ENCODE measurements at regions not wholly inside any gene's neighbourhood (a gene's known extent, or its start where the extent isn't known, plus 50 kb on each side); places are given as distances from the start of the nearest gene placed in this dataset.
"Not testable (repeated sequence)": the region's sequence is repeated elsewhere in the genome, so short reads cannot be mapped to it uniquely, and the experiment has no call there.

DNA sequence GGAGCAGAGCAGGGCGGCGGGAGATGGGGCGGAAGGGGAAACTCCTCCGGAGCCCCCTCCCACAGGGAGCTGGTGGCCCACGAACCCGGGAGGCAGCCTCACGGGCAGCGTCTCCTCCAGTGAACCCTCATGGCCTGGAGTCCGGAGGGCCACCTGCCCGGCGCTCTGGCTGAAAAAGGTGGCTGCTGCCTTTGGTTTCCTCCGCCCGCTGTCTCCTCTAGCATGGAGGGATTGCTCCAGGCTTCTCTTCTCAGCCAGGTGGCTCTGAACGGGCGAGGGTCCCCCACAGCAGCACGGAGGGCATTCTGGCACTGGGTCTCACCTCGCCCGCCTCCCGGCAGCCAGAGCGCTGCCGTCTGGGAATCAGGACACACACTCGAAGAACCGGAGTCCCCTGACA is 177.3 kb upstream of the PFKP start:
- no peak for DNase-seq (ENCODE audit: extremely low spot score, unreplicated experiment)
- no peaks in the 10 kb centered on the region for H3K9me3 Mint-ChIP-seq
- TF ChIP-seq, protein P1, sequence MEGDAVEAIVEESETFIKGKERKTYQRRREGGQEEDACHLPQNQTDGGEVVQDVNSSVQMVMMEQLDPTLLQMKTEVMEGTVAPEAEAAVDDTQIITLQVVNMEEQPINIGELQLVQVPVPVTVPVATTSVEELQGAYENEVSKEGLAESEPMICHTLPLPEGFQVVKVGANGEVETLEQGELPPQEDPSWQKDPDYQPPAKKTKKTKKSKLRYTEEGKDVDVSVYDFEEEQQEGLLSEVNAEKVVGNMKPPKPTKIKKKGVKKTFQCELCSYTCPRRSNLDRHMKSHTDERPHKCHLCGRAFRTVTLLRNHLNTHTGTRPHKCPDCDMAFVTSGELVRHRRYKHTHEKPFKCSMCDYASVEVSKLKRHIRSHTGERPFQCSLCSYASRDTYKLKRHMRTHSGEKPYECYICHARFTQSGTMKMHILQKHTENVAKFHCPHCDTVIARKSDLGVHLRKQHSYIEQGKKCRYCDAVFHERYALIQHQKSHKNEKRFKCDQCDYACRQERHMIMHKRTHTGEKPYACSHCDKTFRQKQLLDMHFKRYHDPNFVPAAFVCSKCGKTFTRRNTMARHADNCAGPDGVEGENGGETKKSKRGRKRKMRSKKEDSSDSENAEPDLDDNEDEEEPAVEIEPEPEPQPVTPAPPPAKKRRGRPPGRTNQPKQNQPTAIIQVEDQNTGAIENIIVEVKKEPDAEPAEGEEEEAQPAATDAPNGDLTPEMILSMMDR (conservative IDR thresholded peaks at IDR 0.05) = no peak
- H3K27ac Mint-ChIP-seq = no peak overlapping the region
- H3K27me3 Mint-ChIP-seq = peaks cover 48% of the 10 kb centered on the region
- H3K36me3 Mint-ChIP-seq = no peaks in the 10 kb centered on the region
- no peaks in the 10 kb centered on the region for H3K4me1 Mint-ChIP-seq (ENCODE audit: unreplicated experiment)
- H3K4me3 Mint-ChIP-seq = no peak overlapping the region

DNA sequence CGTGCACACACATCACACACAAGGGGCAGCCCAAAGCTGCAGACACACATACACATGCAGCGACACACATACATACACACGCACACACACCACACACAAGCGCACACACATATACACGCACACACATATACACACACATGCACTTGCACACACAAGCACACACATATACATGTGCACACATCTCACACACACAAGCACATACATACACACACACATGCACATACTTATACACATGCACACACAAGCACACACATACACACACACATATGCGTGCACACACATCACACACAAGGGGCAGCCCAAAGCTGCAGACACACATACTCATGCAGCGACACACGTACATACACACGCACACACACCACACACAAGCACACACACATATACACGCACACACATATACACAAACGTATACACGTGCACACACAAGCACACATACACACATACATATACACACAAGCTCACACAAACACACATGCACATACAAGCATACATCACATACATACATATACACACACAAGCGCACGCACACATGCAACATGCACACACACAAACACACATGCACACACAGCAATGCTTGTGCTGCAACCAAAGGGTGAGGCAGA is 178.8 kb upstream of the PFKP start:
- peaks cover 46% of the 10 kb centered on the region for H3K27me3 Mint-ChIP-seq

DNA sequence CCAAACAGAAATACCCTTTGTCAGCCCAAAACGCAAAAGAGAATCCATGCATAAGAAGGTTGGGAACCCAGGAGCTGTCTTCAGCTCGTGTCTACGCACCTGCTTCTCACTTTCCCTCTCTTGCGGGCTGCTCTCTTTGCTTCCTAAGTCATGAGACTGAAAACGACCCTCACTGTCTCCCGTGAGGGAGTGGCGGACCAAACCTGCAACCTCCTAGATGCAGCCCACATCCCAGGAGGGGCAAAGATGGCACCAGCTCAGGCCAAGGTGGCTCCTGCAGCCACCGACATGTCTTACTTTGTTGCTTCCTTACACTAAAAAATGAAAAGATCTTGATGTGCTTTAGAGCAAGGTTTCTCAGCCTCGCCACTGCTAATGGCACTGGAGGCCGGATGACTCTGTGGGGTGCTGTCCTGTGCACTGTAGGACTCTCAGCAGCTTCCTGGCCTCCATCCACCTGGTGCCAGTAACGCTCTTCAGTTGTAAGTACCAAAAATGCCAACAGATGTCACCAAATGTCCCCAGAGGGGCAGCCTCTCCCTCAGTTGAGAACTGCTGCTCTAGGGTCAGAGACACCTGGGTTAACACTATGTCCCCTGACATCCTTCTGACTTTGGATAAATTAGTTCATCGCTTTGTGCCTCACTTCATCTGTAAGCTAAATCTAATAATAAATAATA is 179.8 kb upstream of the PFKP start:
- Mint-ChIP-seq H3K36me3 (peaks cover 1% of the 10 kb centered on the region), H3K27me3 (peaks cover 45% of the 10 kb centered on the region), H3K27ac (no peak overlapping the region), H3K9me3 (no peaks in the 10 kb centered on the region), H3K4me3 (no peak overlapping the region), H3K4me1 (ENCODE audit: unreplicated experiment) (peaks cover 3% of the 10 kb centered on the region)
- DNase-seq (ENCODE audit: extremely low spot score, unreplicated experiment) = no peak
- TF ChIP-seq, protein P1 (conservative IDR thresholded peaks at IDR 0.05) = no peak

More for the DNA sequence above, 178.8 kb upstream of the PFKP start:
- TF ChIP-seq, protein P1 (conservative IDR thresholded peaks at IDR 0.05) = no peak
- Mint-ChIP-seq H3K9me3 (no peaks in the 10 kb centered on the region), H3K4me3 (no peak overlapping the region), H3K27ac (no peak overlapping the region), H3K36me3 (no peaks in the 10 kb centered on the region), H3K4me1 (ENCODE audit: unreplicated experiment) (no peaks in the 10 kb centered on the region)
- no peak for DNase-seq (ENCODE audit: extremely low spot score, unreplicated experiment)

DNA sequence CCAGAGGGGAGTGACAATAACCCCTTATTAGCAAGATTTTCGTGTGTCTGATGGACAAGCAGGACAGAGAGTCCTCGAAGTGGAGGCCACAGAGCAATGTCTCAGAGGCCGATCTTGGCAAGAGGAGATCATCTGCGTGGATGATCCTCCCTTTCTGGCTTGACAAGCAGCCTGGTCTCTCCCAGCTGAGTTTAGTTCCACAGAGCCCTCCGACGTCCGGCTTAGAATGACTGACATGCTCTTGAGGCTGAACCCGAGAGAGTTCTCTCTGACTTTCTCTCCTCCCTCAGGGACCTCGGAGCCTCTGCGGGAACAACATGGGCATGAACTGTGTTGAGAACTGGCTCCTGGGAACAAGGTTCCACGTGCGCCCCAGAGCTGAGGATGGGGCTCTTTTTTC is 180.7 kb upstream of the PFKP start:
- Mint-ChIP-seq H3K9me3 (no peaks in the 10 kb centered on the region), H3K27me3 (peaks cover 48% of the 10 kb centered on the region), H3K4me3 (no peak overlapping the region), H3K4me1 (ENCODE audit: unreplicated experiment) (peaks cover 9% of the 10 kb centered on the region), H3K36me3 (peaks cover 3% of the 10 kb centered on the region), H3K27ac (no peak overlapping the region)
- no peak for DNase-seq (ENCODE audit: extremely low spot score, unreplicated experiment)
- TF ChIP-seq, protein P1 (conservative IDR thresholded peaks at IDR 0.05) = no peak

DNA sequence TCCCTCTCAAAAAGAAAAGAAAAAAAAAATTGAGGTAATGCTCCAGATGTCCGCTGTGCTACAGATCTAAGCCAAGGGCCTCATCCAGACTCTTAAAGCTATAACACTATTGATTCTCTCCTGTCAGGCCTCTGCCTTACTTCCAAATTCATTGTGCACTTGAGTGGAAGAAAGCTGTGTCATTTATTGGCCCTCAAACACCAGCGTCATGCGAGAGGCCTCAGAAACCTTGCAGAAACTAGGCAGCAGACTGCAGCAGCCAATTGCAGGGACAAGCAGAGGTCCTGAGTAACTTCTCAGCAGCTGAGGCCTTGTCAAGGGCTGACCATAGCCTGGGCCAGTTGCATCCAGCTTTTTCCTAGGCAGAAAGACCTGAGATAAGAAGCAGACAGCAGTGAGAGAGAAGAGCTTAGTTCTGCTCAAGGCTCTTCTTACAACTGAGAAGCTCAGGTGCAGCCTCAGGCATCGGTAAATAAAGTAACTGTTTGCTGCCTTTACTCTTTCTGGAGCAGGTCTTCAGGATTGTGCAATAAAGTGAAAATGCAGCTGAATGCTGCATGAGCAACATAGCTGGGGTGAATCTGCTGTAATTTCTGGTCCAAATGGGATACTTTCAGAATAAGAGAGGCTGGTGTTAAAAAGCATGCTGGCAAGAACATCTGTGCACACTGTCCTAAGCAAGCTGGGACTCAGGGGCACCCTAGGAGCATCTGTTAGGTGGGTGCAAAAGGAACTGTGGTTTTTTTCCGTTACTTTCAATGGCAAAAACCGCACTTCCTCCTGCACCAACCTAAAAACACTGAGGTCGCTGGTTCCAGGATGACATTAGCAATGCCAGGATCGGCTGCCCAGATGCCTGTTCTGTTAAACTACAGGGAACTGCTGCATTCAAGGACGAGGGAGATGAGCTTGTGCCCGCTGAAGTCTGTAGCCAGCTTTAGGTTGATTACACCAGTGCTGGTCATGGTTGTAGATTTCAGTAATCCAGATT is 181.8 kb upstream of the PFKP start:
- Mint-ChIP-seq H3K27me3 (peaks cover 44% of the 10 kb centered on the region), H3K9me3 (no peaks in the 10 kb centered on the region), H3K4me1 (ENCODE audit: unreplicated experiment) (peaks cover 13% of the 10 kb centered on the region), H3K4me3 (no peak overlapping the region), H3K36me3 (peaks cover 3% of the 10 kb centered on the region), H3K27ac (no peak overlapping the region)
- TF ChIP-seq, protein P1 (conservative IDR thresholded peaks at IDR 0.05) = no peak
- no peak for DNase-seq (ENCODE audit: extremely low spot score, unreplicated experiment)

DNA sequence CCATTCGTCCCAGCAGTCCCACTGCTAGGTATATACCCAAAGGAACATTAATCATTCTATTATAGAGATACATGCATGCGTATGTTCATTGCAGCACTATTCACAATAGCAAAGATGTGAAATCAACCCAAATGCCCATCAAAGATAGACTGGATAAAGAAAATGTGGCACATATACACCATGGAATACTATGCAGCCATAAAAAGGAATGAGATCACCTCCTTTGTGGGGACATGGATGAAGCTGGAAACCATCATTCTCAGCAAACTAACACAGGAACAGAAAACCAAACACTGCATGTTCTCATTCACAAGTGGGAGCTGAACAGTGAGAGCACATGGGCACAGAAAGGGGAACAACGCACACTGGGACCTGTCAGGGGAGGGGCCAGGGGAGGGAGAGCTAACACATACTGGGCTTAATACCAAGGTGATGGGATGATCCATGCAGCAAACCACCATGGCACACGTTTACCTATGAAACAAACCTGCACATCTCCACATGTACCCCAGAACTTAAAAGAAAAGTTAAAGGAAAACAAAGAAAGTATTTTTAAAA is 183.3 kb upstream of the PFKP start:
- not testable (repeated sequence) for H3K9me3 Mint-ChIP-seq; H3K27ac Mint-ChIP-seq; DNase-seq (ENCODE audit: extremely low spot score, unreplicated experiment); H3K36me3 Mint-ChIP-seq; H3K4me3 Mint-ChIP-seq
- Mint-ChIP-seq H3K27me3 (peaks cover 42% of the 10 kb centered on the region), H3K4me1 (ENCODE audit: unreplicated experiment) (peaks cover 13% of the 10 kb centered on the region)
